NOMO-1 (cell line): ENCODE measurements at regions not wholly inside any gene's neighbourhood (a gene's known extent, or its start where the extent isn't known, plus 50 kb on each side); places are given as distances from the start of the nearest gene placed in this dataset.
"Not testable (repeated sequence)": the region's sequence is repeated elsewhere in the genome, so short reads cannot be mapped to it uniquely, and the experiment has no call there.

Experiments used
- DNase-seq, 2 experiments: peaks; one replicate each; lab custom pipeline; 2025; ENCODE audit not compliant: unreplicated experiment in 2 of 2; lab: John Stamatoyannopoulos, UW

- DNase-seq = no peak
Measured at GRCh38 chr15:38115121-38115520, 137.5 kb upstream of the SPRED1 start.

GRCh38 chr15:38117781-38118180 is 134.9 kb upstream of the SPRED1 start:
- DNase-seq = no peak

- not testable (repeated sequence) for DNase-seq
Measured at GRCh38 chr15:38119865-38120264, 132.8 kb upstream of the SPRED1 start.

- DNase-seq = no peak
Measured at GRCh38 chr15:38127306-38127771, 125.3 kb upstream of the SPRED1 start.

GRCh38 chr15:38128341-38128781 is 124.3 kb upstream of the SPRED1 start:
- peak in 1 of 2 experiments; percentile 54 for DNase-seq

- no peak for DNase-seq
Measured at GRCh38 chr15:38128921-38129320, 123.7 kb upstream of the SPRED1 start.

GRCh38 chr15:38129531-38130204 is 123.0 kb upstream of the SPRED1 start:
- peak; percentile 44 to 62 for DNase-seq

GRCh38 chr15:38130205-38130567 is 122.5 kb upstream of the SPRED1 start:
- no peak for DNase-seq

GRCh38 chr15:38130740-38131498 is 121.7 kb upstream of the SPRED1 start:
- peak; percentile 77 to 86 for DNase-seq

- peak in 1 of 2 experiments; percentile 30 for DNase-seq
Measured at GRCh38 chr15:38134252-38134651, 118.4 kb upstream of the SPRED1 start.

- not testable (repeated sequence) for DNase-seq
Measured at GRCh38 chr15:38142195-38142594, 110.4 kb upstream of the SPRED1 start.

- DNase-seq = no peak
Measured at GRCh38 chr15:38144921-38145320, 107.7 kb upstream of the SPRED1 start.

- DNase-seq = no peak
Measured at GRCh38 chr15:38145651-38146111, 107.0 kb upstream of the SPRED1 start.

GRCh38 chr15:38147246-38147645 is 105.4 kb upstream of the SPRED1 start:
- no peak for DNase-seq

- no peak for DNase-seq
Measured at GRCh38 chr15:38148471-38148870, 104.2 kb upstream of the SPRED1 start.

GRCh38 chr15:38149315-38149714 is 103.3 kb upstream of the SPRED1 start:
- DNase-seq = no peak

GRCh38 chr15:38150148-38150547 is 102.5 kb upstream of the SPRED1 start:
- no peak for DNase-seq

- DNase-seq = no peak
Measured at GRCh38 chr15:38150794-38151193, 101.8 kb upstream of the SPRED1 start.

- peak in 1 of 2 experiments; percentile 47 for DNase-seq
Measured at GRCh38 chr15:38153781-38154180, 98.9 kb upstream of the SPRED1 start.

- DNase-seq = no peak
Measured at GRCh38 chr15:38154255-38154654, 98.4 kb upstream of the SPRED1 start.

- DNase-seq = peak; percentile 24 to 46
Measured at GRCh38 chr15:38154837-38155236, 97.8 kb upstream of the SPRED1 start.

GRCh38 chr15:38163658-38164057 is 89.0 kb upstream of the SPRED1 start:
- DNase-seq = no peak
